WTC11 (cell line): ENCODE measurements at regions not wholly inside any gene's neighbourhood (a gene's known extent, or its start where the extent isn't known, plus 50 kb on each side); places are given as distances from the start of the nearest gene placed in this dataset.

Experiments used
- ATAC-seq: fragments of 200-7000 bp; cut with Tn5 transposase; 2 replicates; pipeline ENCODE4 v1.10.0; 2021; ENCODE audit warnings: mild to moderate bottlenecking, moderate library complexity
- CTCF ChIA-PET: fragments of 300-600 bp; sonication (Branson Sonifier 250); formaldehyde crosslinking; loops from one replicate; lab custom pipeline; 2021; ENCODE audit warnings: antibody characterized with exemption; lab: Charles Lee
- POLR2A ChIA-PET: fragments of 350-600 bp; sonication (Branson Sonifier 250); formaldehyde crosslinking; loops from one replicate; lab custom pipeline; 2021; ENCODE audit warnings: antibody characterized with exemption; lab: Charles Lee
- DNase-seq: peaks from one replicate; pipeline ENCODE4 v3.0.0; 2021; ENCODE audit warnings: low spot score
- H3K27ac Mint-ChIP-seq: 2 replicates; pipeline ENCODE4 v1.8.0; 2021; ENCODE audit warnings: mixed read lengths
- H3K27me3 Mint-ChIP-seq: 2 replicates; pipeline ENCODE4 v1.8.0; 2021; ENCODE audit warnings: low read depth, mild to moderate bottlenecking, moderate library complexity, mixed read lengths
- H3K36me3 Mint-ChIP-seq: 2 replicates; pipeline ENCODE4 v1.8.0; 2021; ENCODE audit warnings: mixed read lengths
- H3K4me1 Mint-ChIP-seq: 2 replicates; pipeline ENCODE4 v1.8.0; 2022; ENCODE audit warnings: mixed read lengths
- H3K4me3 Mint-ChIP-seq: 2 replicates; pipeline ENCODE4 v1.8.0; 2021; ENCODE audit warnings: mild to moderate bottlenecking, moderate library complexity, mixed read lengths
- H3K9me3 Mint-ChIP-seq: 2 replicates; pipeline ENCODE4 v1.8.0; 2021; ENCODE audit warnings: mixed read lengths
- CREB1 ChIP-seq: sonication (generic); formaldehyde crosslinking; IDR thresholded peaks from 2 replicates; pipeline ENCODE4 v1.8.0; 2023; ENCODE audit warnings: mild to moderate bottlenecking, missing genetic modification reagents
- FOXK1 ChIP-seq: sonication (generic); formaldehyde crosslinking; IDR thresholded peaks from 2 replicates; pipeline ENCODE4 v1.8.0; 2022; ENCODE audit warnings: mild to moderate bottlenecking, moderate library complexity, missing genetic modification reagents
- FOXP1 ChIP-seq: sonication (generic); formaldehyde crosslinking; IDR thresholded peaks from 2 replicates; pipeline ENCODE4 v1.8.0; 2022; ENCODE audit warnings: missing genetic modification reagents, mild to moderate bottlenecking, moderate library complexity, borderline replicate concordance
- GTF2I ChIP-seq: fragments of 250-450 bp; sonication (Bioruptor Pico); conservative IDR thresholded peaks from 2 replicates; pipeline ENCODE4 v1.4.0; 2021; ENCODE audit warnings: mild to moderate bottlenecking
- HMGA2 ChIP-seq: fragments of 250-450 bp; sonication (Bioruptor Pico); IDR thresholded peaks from 2 replicates; pipeline ENCODE4 v1.4.0; 2021; ENCODE audit warnings: mild to moderate bottlenecking, moderate library complexity
- SMAD3 ChIP-seq: sonication (generic); formaldehyde crosslinking; IDR thresholded peaks from 2 replicates; pipeline ENCODE4 v1.8.0; 2022; ENCODE audit warnings: missing genetic modification reagents, mild to moderate bottlenecking, borderline replicate concordance
- TEAD1 ChIP-seq: sonication (generic); formaldehyde crosslinking; IDR thresholded peaks from 2 replicates; pipeline ENCODE4 v1.8.0; 2022; ENCODE audit warnings: mild to moderate bottlenecking, missing genetic modification reagents
- ZNF121 ChIP-seq: sonication (generic); formaldehyde crosslinking; IDR thresholded peaks from 2 replicates; pipeline ENCODE4 v1.8.0; 2023; ENCODE audit warnings: missing genetic modification reagents
- TF ChIP-seq, protein P1 (sequence below): sonication (generic); formaldehyde crosslinking; IDR thresholded peaks from 2 replicates; pipeline ENCODE4 v1.8.0; 2023; ENCODE audit warnings: missing genetic modification reagents, mild to moderate bottlenecking, borderline replicate concordance
- TF ChIP-seq, protein P2 (sequence below): sonication (generic); formaldehyde crosslinking; IDR thresholded peaks from 2 replicates; pipeline ENCODE4 v1.8.1; 2022; ENCODE audit warnings: mild to moderate bottlenecking, missing genetic modification reagents, moderate library complexity, borderline replicate concordance
- TF ChIP-seq, protein P3 (sequence below): fragments of 250-450 bp; sonication (Bioruptor Pico); IDR thresholded peaks from 2 replicates; pipeline ENCODE4 v1.9.0; 2021; ENCODE audit warnings: mild to moderate bottlenecking
- TF ChIP-seq, protein P4 (sequence below): sonication (generic); formaldehyde crosslinking; conservative IDR thresholded peaks from 2 replicates; pipeline ENCODE4 v1.8.1; 2022; ENCODE audit warnings: mild to moderate bottlenecking, missing genetic modification reagents
- TF ChIP-seq, protein P5 (sequence below): sonication (generic); formaldehyde crosslinking; IDR thresholded peaks from 2 replicates; pipeline ENCODE4 v1.8.1; 2023; ENCODE audit warnings: mild to moderate bottlenecking, missing genetic modification reagents
- TF ChIP-seq, protein P6 (sequence below): sonication (generic); formaldehyde crosslinking; IDR thresholded peaks from 2 replicates; pipeline ENCODE4 v1.8.0; 2022; ENCODE audit warnings: mild to moderate bottlenecking, missing genetic modification reagents
- TF ChIP-seq, protein P7 (sequence below): sonication (generic); formaldehyde crosslinking; IDR thresholded peaks from 2 replicates; pipeline ENCODE4 v1.8.0; 2022; ENCODE audit warnings: mild to moderate bottlenecking, missing genetic modification reagents
- TF ChIP-seq, protein P8 (sequence below): sonication (generic); formaldehyde crosslinking; IDR thresholded peaks from 2 replicates; pipeline ENCODE4 v1.8.0; 2022; ENCODE audit warnings: missing genetic modification reagents

DNA sequence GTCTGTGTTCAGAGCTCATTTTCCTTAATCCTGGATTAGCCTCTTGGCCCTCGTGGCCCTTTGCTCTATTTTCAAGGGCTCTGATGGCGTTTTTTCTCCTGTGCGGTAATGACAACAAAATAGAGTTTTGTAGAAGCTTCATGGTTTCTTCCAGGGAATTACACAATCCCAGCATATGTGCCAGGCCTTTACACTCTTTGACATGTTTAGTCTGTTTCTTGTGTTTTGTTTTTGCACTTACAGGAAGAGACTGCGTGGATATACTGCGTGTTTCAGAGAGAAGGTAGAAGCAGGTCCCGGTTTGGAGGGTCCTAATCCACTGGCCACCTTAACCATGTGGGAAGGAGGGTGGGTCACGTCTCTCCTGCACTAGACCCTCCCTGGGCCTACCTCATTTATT is 400.2 kb upstream of the IRX4 start (continued):
- TF ChIP-seq, protein P1, sequence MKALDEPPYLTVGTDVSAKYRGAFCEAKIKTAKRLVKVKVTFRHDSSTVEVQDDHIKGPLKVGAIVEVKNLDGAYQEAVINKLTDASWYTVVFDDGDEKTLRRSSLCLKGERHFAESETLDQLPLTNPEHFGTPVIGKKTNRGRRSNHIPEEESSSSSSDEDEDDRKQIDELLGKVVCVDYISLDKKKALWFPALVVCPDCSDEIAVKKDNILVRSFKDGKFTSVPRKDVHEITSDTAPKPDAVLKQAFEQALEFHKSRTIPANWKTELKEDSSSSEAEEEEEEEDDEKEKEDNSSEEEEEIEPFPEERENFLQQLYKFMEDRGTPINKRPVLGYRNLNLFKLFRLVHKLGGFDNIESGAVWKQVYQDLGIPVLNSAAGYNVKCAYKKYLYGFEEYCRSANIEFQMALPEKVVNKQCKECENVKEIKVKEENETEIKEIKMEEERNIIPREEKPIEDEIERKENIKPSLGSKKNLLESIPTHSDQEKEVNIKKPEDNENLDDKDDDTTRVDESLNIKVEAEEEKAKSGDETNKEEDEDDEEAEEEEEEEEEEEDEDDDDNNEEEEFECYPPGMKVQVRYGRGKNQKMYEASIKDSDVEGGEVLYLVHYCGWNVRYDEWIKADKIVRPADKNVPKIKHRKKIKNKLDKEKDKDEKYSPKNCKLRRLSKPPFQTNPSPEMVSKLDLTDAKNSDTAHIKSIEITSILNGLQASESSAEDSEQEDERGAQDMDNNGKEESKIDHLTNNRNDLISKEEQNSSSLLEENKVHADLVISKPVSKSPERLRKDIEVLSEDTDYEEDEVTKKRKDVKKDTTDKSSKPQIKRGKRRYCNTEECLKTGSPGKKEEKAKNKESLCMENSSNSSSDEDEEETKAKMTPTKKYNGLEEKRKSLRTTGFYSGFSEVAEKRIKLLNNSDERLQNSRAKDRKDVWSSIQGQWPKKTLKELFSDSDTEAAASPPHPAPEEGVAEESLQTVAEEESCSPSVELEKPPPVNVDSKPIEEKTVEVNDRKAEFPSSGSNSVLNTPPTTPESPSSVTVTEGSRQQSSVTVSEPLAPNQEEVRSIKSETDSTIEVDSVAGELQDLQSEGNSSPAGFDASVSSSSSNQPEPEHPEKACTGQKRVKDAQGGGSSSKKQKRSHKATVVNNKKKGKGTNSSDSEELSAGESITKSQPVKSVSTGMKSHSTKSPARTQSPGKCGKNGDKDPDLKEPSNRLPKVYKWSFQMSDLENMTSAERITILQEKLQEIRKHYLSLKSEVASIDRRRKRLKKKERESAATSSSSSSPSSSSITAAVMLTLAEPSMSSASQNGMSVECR = no peak
- TF ChIP-seq CREB1 (CRISPR knock-in tag) = no peak
- TF ChIP-seq, protein P2, sequence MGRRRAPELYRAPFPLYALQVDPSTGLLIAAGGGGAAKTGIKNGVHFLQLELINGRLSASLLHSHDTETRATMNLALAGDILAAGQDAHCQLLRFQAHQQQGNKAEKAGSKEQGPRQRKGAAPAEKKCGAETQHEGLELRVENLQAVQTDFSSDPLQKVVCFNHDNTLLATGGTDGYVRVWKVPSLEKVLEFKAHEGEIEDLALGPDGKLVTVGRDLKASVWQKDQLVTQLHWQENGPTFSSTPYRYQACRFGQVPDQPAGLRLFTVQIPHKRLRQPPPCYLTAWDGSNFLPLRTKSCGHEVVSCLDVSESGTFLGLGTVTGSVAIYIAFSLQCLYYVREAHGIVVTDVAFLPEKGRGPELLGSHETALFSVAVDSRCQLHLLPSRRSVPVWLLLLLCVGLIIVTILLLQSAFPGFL (CRISPR knock-in tag) = no peak

DNA sequence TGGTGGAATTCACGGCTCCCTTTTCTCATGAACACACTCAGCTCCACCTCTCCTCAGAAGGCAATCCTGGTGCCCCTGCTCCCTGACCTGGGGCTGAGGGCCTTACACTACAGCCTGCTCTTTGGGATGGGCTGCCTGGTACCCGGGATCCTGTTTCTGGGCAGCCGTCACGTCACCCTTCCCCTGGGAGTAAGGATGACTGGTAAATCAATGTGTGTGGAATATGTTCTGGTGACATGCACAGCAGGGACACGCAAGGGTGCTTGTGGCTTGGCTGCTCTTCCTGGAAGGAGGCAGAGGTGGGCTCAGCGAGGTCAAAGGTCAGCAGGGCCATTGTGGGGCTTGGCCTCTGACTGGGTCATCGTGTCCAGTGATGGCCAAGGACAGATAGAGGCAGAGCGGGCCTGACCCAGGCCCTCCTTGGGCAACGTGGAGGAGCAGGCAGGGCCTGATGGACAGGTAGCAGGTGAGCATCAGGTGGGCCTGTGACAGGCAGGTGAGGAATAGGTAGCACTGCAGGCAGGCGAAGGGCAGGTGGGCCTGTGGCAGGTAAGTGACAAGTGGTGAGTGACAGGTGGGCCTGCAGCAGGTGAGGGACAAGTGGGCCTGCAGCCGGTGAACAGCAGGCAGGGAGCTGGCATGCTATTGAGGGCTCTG is 399.4 kb upstream of the IRX4 start:
- no peak overlapping the region for H3K27ac Mint-ChIP-seq
- no peaks in the 10 kb centered on the region for H3K4me1 Mint-ChIP-seq
- no peak overlapping the region for H3K4me3 Mint-ChIP-seq
- CTCF ChIA-PET = interaction anchor here (1.0 kb wide), 1 partner anchor 9 kb away, joined by 3 read pairs; no protein-coding TSS in a partner anchor
- H3K36me3 Mint-ChIP-seq = no peaks in the 10 kb centered on the region
- ATAC-seq = no peak
- H3K27me3 Mint-ChIP-seq = no peaks in the 10 kb centered on the region; the same call in 1 of the 2 replicates
- POLR2A ChIA-PET = no interaction called here
- TF ChIP-seq CREB1 (CRISPR knock-in tag) (no peak), FOXK1 (no peak), FOXP1 (CRISPR knock-in tag) (no peak), GTF2I (no peak), TEAD1 (CRISPR knock-in tag) (no peak), ZNF121 (CRISPR knock-in tag) (no peak), SMAD3 (CRISPR knock-in tag) (no peak)
- TF ChIP-seq, protein P3, sequence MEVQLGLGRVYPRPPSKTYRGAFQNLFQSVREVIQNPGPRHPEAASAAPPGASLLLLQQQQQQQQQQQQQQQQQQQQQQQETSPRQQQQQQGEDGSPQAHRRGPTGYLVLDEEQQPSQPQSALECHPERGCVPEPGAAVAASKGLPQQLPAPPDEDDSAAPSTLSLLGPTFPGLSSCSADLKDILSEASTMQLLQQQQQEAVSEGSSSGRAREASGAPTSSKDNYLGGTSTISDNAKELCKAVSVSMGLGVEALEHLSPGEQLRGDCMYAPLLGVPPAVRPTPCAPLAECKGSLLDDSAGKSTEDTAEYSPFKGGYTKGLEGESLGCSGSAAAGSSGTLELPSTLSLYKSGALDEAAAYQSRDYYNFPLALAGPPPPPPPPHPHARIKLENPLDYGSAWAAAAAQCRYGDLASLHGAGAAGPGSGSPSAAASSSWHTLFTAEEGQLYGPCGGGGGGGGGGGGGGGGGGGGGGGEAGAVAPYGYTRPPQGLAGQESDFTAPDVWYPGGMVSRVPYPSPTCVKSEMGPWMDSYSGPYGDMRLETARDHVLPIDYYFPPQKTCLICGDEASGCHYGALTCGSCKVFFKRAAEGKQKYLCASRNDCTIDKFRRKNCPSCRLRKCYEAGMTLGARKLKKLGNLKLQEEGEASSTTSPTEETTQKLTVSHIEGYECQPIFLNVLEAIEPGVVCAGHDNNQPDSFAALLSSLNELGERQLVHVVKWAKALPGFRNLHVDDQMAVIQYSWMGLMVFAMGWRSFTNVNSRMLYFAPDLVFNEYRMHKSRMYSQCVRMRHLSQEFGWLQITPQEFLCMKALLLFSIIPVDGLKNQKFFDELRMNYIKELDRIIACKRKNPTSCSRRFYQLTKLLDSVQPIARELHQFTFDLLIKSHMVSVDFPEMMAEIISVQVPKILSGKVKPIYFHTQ (CRISPR knock-in tag) = no peak
- no peak for DNase-seq
- no peaks in the 10 kb centered on the region for H3K9me3 Mint-ChIP-seq

DNA sequence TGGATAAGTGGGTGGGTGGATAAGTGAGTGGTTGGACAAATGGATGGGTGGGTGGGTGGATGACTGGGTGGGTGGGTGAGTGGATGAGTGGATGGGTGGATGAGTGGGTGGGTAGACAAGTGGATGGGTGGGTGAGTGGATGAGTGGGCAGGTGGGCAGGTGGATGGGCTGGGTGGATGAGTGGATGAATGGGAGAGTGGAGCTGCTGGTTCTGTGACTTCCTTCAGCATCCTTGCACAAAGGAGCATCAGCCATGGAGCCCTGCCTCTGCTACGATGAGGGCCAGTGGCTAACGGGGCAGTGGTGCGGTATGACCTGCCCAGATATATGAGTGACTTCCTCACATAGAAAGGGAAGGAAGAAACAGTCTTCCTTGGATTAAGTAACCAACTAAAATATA is 398.7 kb upstream of the IRX4 start:
- ChIA-PET CTCF (no interaction called here), POLR2A (no interaction called here)
- no peaks in the 10 kb centered on the region; the same call in 1 of the 2 replicates for H3K27me3 Mint-ChIP-seq
- no peaks in the 10 kb centered on the region for H3K9me3 Mint-ChIP-seq
- DNase-seq (no peak), ATAC-seq (no peak)
- no peak overlapping the region for H3K27ac Mint-ChIP-seq
- no peaks in the 10 kb centered on the region for H3K4me1 Mint-ChIP-seq
- H3K36me3 Mint-ChIP-seq = no peaks in the 10 kb centered on the region
- H3K4me3 Mint-ChIP-seq = no peak overlapping the region
- TF ChIP-seq, protein P4, sequence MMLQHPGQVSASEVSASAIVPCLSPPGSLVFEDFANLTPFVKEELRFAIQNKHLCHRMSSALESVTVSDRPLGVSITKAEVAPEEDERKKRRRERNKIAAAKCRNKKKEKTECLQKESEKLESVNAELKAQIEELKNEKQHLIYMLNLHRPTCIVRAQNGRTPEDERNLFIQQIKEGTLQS (CRISPR knock-in tag) = no peak
- TF ChIP-seq, protein P5, sequence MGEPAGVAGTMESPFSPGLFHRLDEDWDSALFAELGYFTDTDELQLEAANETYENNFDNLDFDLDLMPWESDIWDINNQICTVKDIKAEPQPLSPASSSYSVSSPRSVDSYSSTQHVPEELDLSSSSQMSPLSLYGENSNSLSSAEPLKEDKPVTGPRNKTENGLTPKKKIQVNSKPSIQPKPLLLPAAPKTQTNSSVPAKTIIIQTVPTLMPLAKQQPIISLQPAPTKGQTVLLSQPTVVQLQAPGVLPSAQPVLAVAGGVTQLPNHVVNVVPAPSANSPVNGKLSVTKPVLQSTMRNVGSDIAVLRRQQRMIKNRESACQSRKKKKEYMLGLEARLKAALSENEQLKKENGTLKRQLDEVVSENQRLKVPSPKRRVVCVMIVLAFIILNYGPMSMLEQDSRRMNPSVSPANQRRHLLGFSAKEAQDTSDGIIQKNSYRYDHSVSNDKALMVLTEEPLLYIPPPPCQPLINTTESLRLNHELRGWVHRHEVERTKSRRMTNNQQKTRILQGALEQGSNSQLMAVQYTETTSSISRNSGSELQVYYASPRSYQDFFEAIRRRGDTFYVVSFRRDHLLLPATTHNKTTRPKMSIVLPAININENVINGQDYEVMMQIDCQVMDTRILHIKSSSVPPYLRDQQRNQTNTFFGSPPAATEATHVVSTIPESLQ (CRISPR knock-in tag) = no peak
- TF ChIP-seq, protein P6, sequence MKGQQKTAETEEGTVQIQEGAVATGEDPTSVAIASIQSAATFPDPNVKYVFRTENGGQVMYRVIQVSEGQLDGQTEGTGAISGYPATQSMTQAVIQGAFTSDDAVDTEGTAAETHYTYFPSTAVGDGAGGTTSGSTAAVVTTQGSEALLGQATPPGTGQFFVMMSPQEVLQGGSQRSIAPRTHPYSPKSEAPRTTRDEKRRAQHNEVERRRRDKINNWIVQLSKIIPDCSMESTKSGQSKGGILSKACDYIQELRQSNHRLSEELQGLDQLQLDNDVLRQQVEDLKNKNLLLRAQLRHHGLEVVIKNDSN (CRISPR knock-in tag) = no peak
- TF ChIP-seq, protein P7, sequence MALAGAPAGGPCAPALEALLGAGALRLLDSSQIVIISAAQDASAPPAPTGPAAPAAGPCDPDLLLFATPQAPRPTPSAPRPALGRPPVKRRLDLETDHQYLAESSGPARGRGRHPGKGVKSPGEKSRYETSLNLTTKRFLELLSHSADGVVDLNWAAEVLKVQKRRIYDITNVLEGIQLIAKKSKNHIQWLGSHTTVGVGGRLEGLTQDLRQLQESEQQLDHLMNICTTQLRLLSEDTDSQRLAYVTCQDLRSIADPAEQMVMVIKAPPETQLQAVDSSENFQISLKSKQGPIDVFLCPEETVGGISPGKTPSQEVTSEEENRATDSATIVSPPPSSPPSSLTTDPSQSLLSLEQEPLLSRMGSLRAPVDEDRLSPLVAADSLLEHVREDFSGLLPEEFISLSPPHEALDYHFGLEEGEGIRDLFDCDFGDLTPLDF = no peak
- no peak for TF ChIP-seq HMGA2 (CRISPR knock-in tag)
- TF ChIP-seq, protein P8, sequence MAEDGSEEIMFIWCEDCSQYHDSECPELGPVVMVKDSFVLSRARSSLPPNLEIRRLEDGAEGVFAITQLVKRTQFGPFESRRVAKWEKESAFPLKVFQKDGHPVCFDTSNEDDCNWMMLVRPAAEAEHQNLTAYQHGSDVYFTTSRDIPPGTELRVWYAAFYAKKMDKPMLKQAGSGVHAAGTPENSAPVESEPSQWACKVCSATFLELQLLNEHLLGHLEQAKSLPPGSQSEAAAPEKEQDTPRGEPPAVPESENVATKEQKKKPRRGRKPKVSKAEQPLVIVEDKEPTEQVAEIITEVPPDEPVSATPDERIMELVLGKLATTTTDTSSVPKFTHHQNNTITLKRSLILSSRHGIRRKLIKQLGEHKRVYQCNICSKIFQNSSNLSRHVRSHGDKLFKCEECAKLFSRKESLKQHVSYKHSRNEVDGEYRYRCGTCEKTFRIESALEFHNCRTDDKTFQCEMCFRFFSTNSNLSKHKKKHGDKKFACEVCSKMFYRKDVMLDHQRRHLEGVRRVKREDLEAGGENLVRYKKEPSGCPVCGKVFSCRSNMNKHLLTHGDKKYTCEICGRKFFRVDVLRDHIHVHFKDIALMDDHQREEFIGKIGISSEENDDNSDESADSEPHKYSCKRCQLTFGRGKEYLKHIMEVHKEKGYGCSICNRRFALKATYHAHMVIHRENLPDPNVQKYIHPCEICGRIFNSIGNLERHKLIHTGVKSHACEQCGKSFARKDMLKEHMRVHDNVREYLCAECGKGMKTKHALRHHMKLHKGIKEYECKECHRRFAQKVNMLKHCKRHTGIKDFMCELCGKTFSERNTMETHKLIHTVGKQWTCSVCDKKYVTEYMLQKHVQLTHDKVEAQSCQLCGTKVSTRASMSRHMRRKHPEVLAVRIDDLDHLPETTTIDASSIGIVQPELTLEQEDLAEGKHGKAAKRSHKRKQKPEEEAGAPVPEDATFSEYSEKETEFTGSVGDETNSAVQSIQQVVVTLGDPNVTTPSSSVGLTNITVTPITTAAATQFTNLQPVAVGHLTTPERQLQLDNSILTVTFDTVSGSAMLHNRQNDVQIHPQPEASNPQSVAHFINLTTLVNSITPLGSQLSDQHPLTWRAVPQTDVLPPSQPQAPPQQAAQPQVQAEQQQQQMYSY = no peak
